ENCODE measurements at regions not wholly inside any gene's neighbourhood (a gene's known extent, or its start where the extent isn't known, plus 50 kb on each side); places are given as distances from the start of the nearest gene placed in this dataset.
"Not testable (repeated sequence)": the region's sequence is repeated elsewhere in the genome, so short reads cannot be mapped to it uniquely, and the experiment has no call there.

GRCh38 chr10:81426722-81427121, 448.3 kb upstream of the NRG3 start:
- Mint-ChIP-seq H3K9me3 (peaks cover 15% of the 10 kb centered on the region), H3K36me3 (ENCODE audit: low read depth) (no peaks in the 10 kb centered on the region), H3K4me1 (ENCODE audit: low read depth) (no peaks in the 10 kb centered on the region), H3K27me3 (no peaks in the 10 kb centered on the region), H3K27ac (no peak overlapping the region), H3K4me3 (no peak overlapping the region)

- Mint-ChIP-seq H3K27ac (no peak overlapping the region), H3K4me3 (no peak overlapping the region), H3K36me3 (ENCODE audit: low read depth) (no peaks in the 10 kb centered on the region), H3K4me1 (ENCODE audit: low read depth) (no peaks in the 10 kb centered on the region), H3K9me3 (peaks cover 18% of the 10 kb centered on the region), H3K27me3 (no peaks in the 10 kb centered on the region)
Measured at GRCh38 chr10:81428456-81429134, 446.4 kb upstream of the NRG3 start.

GRCh38 chr10:81439445-81439844, 435.5 kb upstream of the NRG3 start:
- no peak overlapping the region for H3K27ac Mint-ChIP-seq
- H3K4me3 Mint-ChIP-seq, result no peak overlapping the region
- no peaks in the 10 kb centered on the region for H3K4me1 Mint-ChIP-seq (ENCODE audit: low read depth)
- no peaks in the 10 kb centered on the region for H3K36me3 Mint-ChIP-seq (ENCODE audit: low read depth)
- no peaks in the 10 kb centered on the region for H3K27me3 Mint-ChIP-seq
- H3K9me3 Mint-ChIP-seq, result peaks cover 9% of the 10 kb centered on the region

- H3K36me3 Mint-ChIP-seq (ENCODE audit: low read depth); H3K4me3 Mint-ChIP-seq; H3K9me3 Mint-ChIP-seq; H3K4me1 Mint-ChIP-seq (ENCODE audit: low read depth); H3K27ac Mint-ChIP-seq; H3K27me3 Mint-ChIP-seq: not testable (repeated sequence)
Measured at GRCh38 chr10:81441624-81442023, 433.4 kb upstream of the NRG3 start.

- Mint-ChIP-seq H3K27ac (no peak overlapping the region), H3K4me1 (ENCODE audit: low read depth) (no peaks in the 10 kb centered on the region), H3K9me3 (peaks cover 8% of the 10 kb centered on the region), H3K4me3 (no peak overlapping the region), H3K27me3 (no peaks in the 10 kb centered on the region), H3K36me3 (ENCODE audit: low read depth) (no peaks in the 10 kb centered on the region)
Measured at GRCh38 chr10:81444242-81444929, 430.6 kb upstream of the NRG3 start.

- H3K36me3 Mint-ChIP-seq (ENCODE audit: low read depth), result no peaks in the 10 kb centered on the region
- H3K27ac Mint-ChIP-seq, result no peak overlapping the region
- H3K9me3 Mint-ChIP-seq, result no peaks in the 10 kb centered on the region
- no peaks in the 10 kb centered on the region for H3K4me1 Mint-ChIP-seq (ENCODE audit: low read depth)
- no peaks in the 10 kb centered on the region for H3K27me3 Mint-ChIP-seq
- no peak overlapping the region for H3K4me3 Mint-ChIP-seq
Measured at GRCh38 chr10:81450651-81451050, 424.3 kb upstream of the NRG3 start.

- no peaks in the 10 kb centered on the region for H3K36me3 Mint-ChIP-seq (ENCODE audit: low read depth)
- H3K4me1 Mint-ChIP-seq (ENCODE audit: low read depth), result no peaks in the 10 kb centered on the region
- no peak overlapping the region for H3K27ac Mint-ChIP-seq
- no peak overlapping the region for H3K4me3 Mint-ChIP-seq
- H3K27me3 Mint-ChIP-seq, result no peaks in the 10 kb centered on the region
- H3K9me3 Mint-ChIP-seq, result no peaks in the 10 kb centered on the region
Measured at GRCh38 chr10:81472927-81473470, 402.0 kb upstream of the NRG3 start.

- Mint-ChIP-seq H3K27ac (no peak overlapping the region), H3K9me3 (no peaks in the 10 kb centered on the region), H3K4me1 (ENCODE audit: low read depth) (no peaks in the 10 kb centered on the region), H3K4me3 (no peak overlapping the region), H3K27me3 (no peaks in the 10 kb centered on the region), H3K36me3 (ENCODE audit: low read depth) (no peaks in the 10 kb centered on the region)
Measured at GRCh38 chr10:81473755-81474154, 401.2 kb upstream of the NRG3 start.

- H3K36me3 Mint-ChIP-seq (ENCODE audit: low read depth), result no peaks in the 10 kb centered on the region
- no peak overlapping the region for H3K4me3 Mint-ChIP-seq
- H3K9me3 Mint-ChIP-seq, result no peaks in the 10 kb centered on the region
- no peak overlapping the region for H3K27ac Mint-ChIP-seq
- no peaks in the 10 kb centered on the region for H3K27me3 Mint-ChIP-seq
- no peaks in the 10 kb centered on the region for H3K4me1 Mint-ChIP-seq (ENCODE audit: low read depth)
Measured at GRCh38 chr10:81479316-81479715, 395.7 kb upstream of the NRG3 start.

- Mint-ChIP-seq H3K4me3 (no peak overlapping the region), H3K36me3 (ENCODE audit: low read depth) (no peaks in the 10 kb centered on the region), H3K9me3 (peaks cover 3% of the 10 kb centered on the region), H3K4me1 (ENCODE audit: low read depth) (no peaks in the 10 kb centered on the region), H3K27me3 (no peaks in the 10 kb centered on the region), H3K27ac (no peak overlapping the region)
Measured at GRCh38 chr10:81496626-81497025, 378.4 kb upstream of the NRG3 start.

GRCh38 chr10:81498011-81498551, 376.9 kb upstream of the NRG3 start:
- Mint-ChIP-seq H3K36me3 (ENCODE audit: low read depth) (no peaks in the 10 kb centered on the region), H3K9me3 (no peaks in the 10 kb centered on the region), H3K4me3 (no peak overlapping the region), H3K27me3 (no peaks in the 10 kb centered on the region), H3K27ac (no peak overlapping the region), H3K4me1 (ENCODE audit: low read depth) (no peaks in the 10 kb centered on the region)

- Mint-ChIP-seq H3K27me3 (no peaks in the 10 kb centered on the region), H3K4me3 (no peak overlapping the region), H3K9me3 (peaks cover 9% of the 10 kb centered on the region), H3K36me3 (ENCODE audit: low read depth) (no peaks in the 10 kb centered on the region), H3K4me1 (ENCODE audit: low read depth) (no peaks in the 10 kb centered on the region), H3K27ac (no peak overlapping the region)
Measured at GRCh38 chr10:81502677-81503359, 372.2 kb upstream of the NRG3 start.

- not testable (repeated sequence) for H3K4me3 Mint-ChIP-seq
Measured at GRCh38 chr10:81505777-81506176, 369.2 kb upstream of the NRG3 start.

GRCh38 chr10:81514811-81515210, 360.2 kb upstream of the NRG3 start:
- Mint-ChIP-seq H3K36me3 (ENCODE audit: low read depth) (no peaks in the 10 kb centered on the region), H3K9me3 (peaks cover 9% of the 10 kb centered on the region), H3K27me3 (no peaks in the 10 kb centered on the region), H3K4me3 (no peak overlapping the region), H3K27ac (no peak overlapping the region), H3K4me1 (ENCODE audit: low read depth) (no peaks in the 10 kb centered on the region)

More at GRCh38 chr10:81505777-81506176, 369.2 kb upstream of the NRG3 start:
- H3K27ac Mint-ChIP-seq; H3K4me1 Mint-ChIP-seq (ENCODE audit: low read depth); H3K36me3 Mint-ChIP-seq (ENCODE audit: low read depth); H3K27me3 Mint-ChIP-seq: not testable (repeated sequence)
- H3K9me3 Mint-ChIP-seq, result peaks cover 24% of the 10 kb centered on the region

- no peak overlapping the region for H3K4me3 Mint-ChIP-seq
- no peak overlapping the region for H3K27ac Mint-ChIP-seq
- H3K9me3 Mint-ChIP-seq, result no peaks in the 10 kb centered on the region
- no peaks in the 10 kb centered on the region for H3K36me3 Mint-ChIP-seq (ENCODE audit: low read depth)
- no peaks in the 10 kb centered on the region for H3K4me1 Mint-ChIP-seq (ENCODE audit: low read depth)
- H3K27me3 Mint-ChIP-seq, result no peaks in the 10 kb centered on the region
Measured at GRCh38 chr10:81520688-81521087, 354.3 kb upstream of the NRG3 start.
